ENCODE measurements at regions not wholly inside any gene's neighbourhood (a gene's known extent, or its start where the extent isn't known, plus 50 kb on each side); places are given as distances from the start of the nearest gene placed in this dataset.

GRCh38 chr11:42200311-42200710 is 740.9 kb upstream of the LRRC4C start:
- no peak overlapping the region for H3K4me3 Mint-ChIP-seq
- 90 to 96% methylated on average over 6 of the region's 6 CpGs for WGBS, 2 experiments (ENCODE audit: insufficient coverage in 1 of 2, insufficient read length in 1 of 2)
- no peaks in the 10 kb centered on the region for H3K4me1 Mint-ChIP-seq
- H3K27me3 ChIP-seq (ENCODE audit: control insufficient read depth, insufficient read depth, low read length, poor library complexity, severe bottlenecking) = no peaks in the 10 kb centered on the region
- DNase-seq = no peak
- peaks cover 13% of the 10 kb centered on the region for H3K9me3 ChIP-seq (ENCODE audit: control insufficient read depth, low read length)
- no peak overlapping the region for H3K4me3 ChIP-seq (ENCODE audit: low read length)
- H3K27me3 Mint-ChIP-seq (ENCODE audit: insufficient read depth) = no peaks in the 10 kb centered on the region
- TF ChIP-seq CTCF (conservative IDR thresholded peaks at IDR 0.05) = no peak
- no peaks in the 10 kb centered on the region for H3K36me3 Mint-ChIP-seq (ENCODE audit: low read depth)
- no peaks in the 10 kb centered on the region for H3K36me3 ChIP-seq (ENCODE audit: control insufficient read depth, insufficient read depth, low read length)
- H3K27ac Mint-ChIP-seq = no peak overlapping the region
- no peak overlapping the region for H3K9ac ChIP-seq (ENCODE audit: extremely low read depth, low read length, poor library complexity, severe bottlenecking)
- H3K27ac ChIP-seq (ENCODE audit: low read depth, low read length) = no peak overlapping the region
- H3K4me1 ChIP-seq (ENCODE audit: control insufficient read depth, insufficient read depth, low read length) = no peaks in the 10 kb centered on the region
- peaks cover 23% of the 10 kb centered on the region for H3K9me3 Mint-ChIP-seq

GRCh38 chr11:42201603-42202148 is 742.2 kb upstream of the LRRC4C start:
- no peak overlapping the region for H3K9ac ChIP-seq (ENCODE audit: extremely low read depth, low read length, poor library complexity, severe bottlenecking)
- TF ChIP-seq CTCF (conservative IDR thresholded peaks at IDR 0.05) = no peak
- peaks cover 25% of the 10 kb centered on the region for H3K9me3 Mint-ChIP-seq
- H3K4me3 Mint-ChIP-seq = no peak overlapping the region
- H3K27ac ChIP-seq (ENCODE audit: low read depth, low read length) = no peak overlapping the region
- H3K4me1 Mint-ChIP-seq = no peaks in the 10 kb centered on the region
- H3K4me1 ChIP-seq (ENCODE audit: control insufficient read depth, insufficient read depth, low read length) = no peaks in the 10 kb centered on the region
- no peaks in the 10 kb centered on the region for H3K36me3 ChIP-seq (ENCODE audit: control insufficient read depth, insufficient read depth, low read length)
- no peaks in the 10 kb centered on the region for H3K27me3 ChIP-seq (ENCODE audit: control insufficient read depth, insufficient read depth, low read length, poor library complexity, severe bottlenecking)
- no peak for DNase-seq
- WGBS, 2 experiments (ENCODE audit: insufficient coverage in 1 of 2, insufficient read length in 1 of 2) = 74 to 84% methylated on average over 5 to 6 of the region's 6 CpGs
- no peak overlapping the region for H3K4me3 ChIP-seq (ENCODE audit: low read length)
- H3K9me3 ChIP-seq (ENCODE audit: control insufficient read depth, low read length) = peaks cover 8% of the 10 kb centered on the region
- H3K27me3 Mint-ChIP-seq (ENCODE audit: insufficient read depth) = no peaks in the 10 kb centered on the region
- no peak overlapping the region for H3K27ac Mint-ChIP-seq
- no peaks in the 10 kb centered on the region for H3K36me3 Mint-ChIP-seq (ENCODE audit: low read depth)

- no peaks in the 10 kb centered on the region for H3K9me3 ChIP-seq (ENCODE audit: control insufficient read depth, low read length)
These were observed 746.1 kb upstream of the LRRC4C start for GRCh38 chr11:42205518-42205917.

More at GRCh38 chr11:42205518-42205917, 746.1 kb upstream of the LRRC4C start:
- no peak for TF ChIP-seq CTCF (conservative IDR thresholded peaks at IDR 0.05)
- H3K27me3 Mint-ChIP-seq (ENCODE audit: insufficient read depth) = no peaks in the 10 kb centered on the region
- Histone ChIP-seq H3K36me3 (ENCODE audit: control insufficient read depth, insufficient read depth, low read length) (no peaks in the 10 kb centered on the region), H3K4me3 (ENCODE audit: low read length) (no peak overlapping the region), H3K9ac (ENCODE audit: extremely low read depth, low read length, poor library complexity, severe bottlenecking) (no peak overlapping the region), H3K27me3 (ENCODE audit: control insufficient read depth, insufficient read depth, low read length, poor library complexity, severe bottlenecking) (no peaks in the 10 kb centered on the region), H3K27ac (ENCODE audit: low read depth, low read length) (no peak overlapping the region), H3K4me1 (ENCODE audit: control insufficient read depth, insufficient read depth, low read length) (no peaks in the 10 kb centered on the region)
- H3K36me3 Mint-ChIP-seq (ENCODE audit: low read depth) = no peaks in the 10 kb centered on the region
- 100% methylated on average over 1 of the region's 1 CpG; no CpG with 5 or more reads in 1 of the 2 experiments for WGBS, 2 experiments (ENCODE audit: insufficient coverage in 1 of 2, insufficient read length in 1 of 2)
- DNase-seq = peak; percentile 45
- peaks cover 36% of the 10 kb centered on the region for H3K9me3 Mint-ChIP-seq
- no peak overlapping the region for H3K4me3 Mint-ChIP-seq
- no peaks in the 10 kb centered on the region for H3K4me1 Mint-ChIP-seq
- H3K27ac Mint-ChIP-seq = no peak overlapping the region
